AG09309 (cell line): ENCODE measurements at regions not wholly inside any gene's neighbourhood (a gene's known extent, or its start where the extent isn't known, plus 50 kb on each side); places are given as distances from the start of the nearest gene placed in this dataset.

Experiments
- DNase-seq: peaks from one replicate; pipeline ENCODE4 v3.0.0-alpha.2; 2010; ENCODE audit warnings: low read depth
- H3K4me3 ChIP-seq: 2 replicates; pipeline ENCODE4 v1.5.1; 2011; ENCODE audit warnings: mild to moderate bottlenecking, low read depth, low read length, moderate library complexity; ENCODE audit not compliant: control insufficient read depth
- TF ChIP-seq, protein P1 (sequence below): IDR thresholded peaks from 2 replicates; pipeline ENCODE4 v1.5.1; 2011; ENCODE audit warnings: mild to moderate bottlenecking, low read depth, low read length, inconsistent platforms; ENCODE audit not compliant: insufficient read depth, control insufficient read depth; ENCODE audit errors: missing control alignments

DNA sequence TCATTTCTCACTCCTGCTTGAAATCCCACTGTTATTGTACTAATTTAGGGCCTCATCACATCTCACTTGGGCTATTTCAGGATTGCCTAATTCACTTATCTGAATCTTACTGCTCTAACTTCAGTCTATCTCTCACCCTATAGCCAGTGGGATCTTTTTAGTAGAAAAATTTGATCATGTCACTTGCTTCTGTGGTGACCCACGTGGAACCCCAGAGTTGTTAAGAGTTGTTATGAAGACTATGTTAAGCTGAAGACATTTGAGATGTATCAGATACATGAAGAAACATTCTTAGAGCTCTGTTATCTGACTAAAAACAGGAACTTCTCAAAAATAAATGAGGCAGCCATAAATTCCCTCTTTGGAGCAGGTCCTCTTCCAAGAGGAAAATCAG is 1375.6 kb upstream of the TENM4 start:
- TF ChIP-seq, protein P1, sequence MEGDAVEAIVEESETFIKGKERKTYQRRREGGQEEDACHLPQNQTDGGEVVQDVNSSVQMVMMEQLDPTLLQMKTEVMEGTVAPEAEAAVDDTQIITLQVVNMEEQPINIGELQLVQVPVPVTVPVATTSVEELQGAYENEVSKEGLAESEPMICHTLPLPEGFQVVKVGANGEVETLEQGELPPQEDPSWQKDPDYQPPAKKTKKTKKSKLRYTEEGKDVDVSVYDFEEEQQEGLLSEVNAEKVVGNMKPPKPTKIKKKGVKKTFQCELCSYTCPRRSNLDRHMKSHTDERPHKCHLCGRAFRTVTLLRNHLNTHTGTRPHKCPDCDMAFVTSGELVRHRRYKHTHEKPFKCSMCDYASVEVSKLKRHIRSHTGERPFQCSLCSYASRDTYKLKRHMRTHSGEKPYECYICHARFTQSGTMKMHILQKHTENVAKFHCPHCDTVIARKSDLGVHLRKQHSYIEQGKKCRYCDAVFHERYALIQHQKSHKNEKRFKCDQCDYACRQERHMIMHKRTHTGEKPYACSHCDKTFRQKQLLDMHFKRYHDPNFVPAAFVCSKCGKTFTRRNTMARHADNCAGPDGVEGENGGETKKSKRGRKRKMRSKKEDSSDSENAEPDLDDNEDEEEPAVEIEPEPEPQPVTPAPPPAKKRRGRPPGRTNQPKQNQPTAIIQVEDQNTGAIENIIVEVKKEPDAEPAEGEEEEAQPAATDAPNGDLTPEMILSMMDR = no peak
- no peak for DNase-seq
- H3K4me3 ChIP-seq = no peak overlapping the region

DNA sequence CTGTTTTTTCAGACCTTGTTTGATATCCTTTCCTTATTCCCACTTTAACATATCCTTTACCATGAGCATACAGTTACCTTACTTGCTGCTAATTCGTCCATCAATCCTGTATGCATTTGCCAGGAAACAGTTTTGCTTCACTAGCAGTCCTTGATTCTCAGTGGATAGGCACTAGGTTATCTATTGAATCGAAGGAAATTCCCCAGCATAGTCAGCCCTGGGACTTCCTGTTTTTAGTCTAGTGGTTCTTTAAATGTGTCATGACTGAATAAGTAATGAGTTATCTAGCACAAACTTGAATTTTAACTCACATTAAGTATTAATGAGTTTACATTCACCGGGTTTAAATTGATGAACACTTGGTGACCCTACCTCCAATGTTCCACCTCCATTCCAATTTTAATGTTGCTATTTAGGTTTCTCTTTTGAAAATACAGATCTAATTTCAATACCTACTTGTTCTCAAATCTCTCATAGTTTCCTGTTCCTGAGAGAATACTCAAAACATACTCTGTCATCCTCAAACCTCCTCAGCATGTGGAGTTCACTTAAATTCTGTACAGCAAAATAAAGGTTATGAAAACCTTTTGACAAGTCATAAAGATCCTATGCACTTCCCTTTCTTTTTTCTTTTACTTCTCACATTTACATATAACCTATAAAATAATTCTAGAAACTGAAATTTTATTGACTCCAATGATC is 1375.1 kb upstream of the TENM4 start:
- TF ChIP-seq, protein P1 = no peak
- no peak overlapping the region for H3K4me3 ChIP-seq
- no peak for DNase-seq

DNA sequence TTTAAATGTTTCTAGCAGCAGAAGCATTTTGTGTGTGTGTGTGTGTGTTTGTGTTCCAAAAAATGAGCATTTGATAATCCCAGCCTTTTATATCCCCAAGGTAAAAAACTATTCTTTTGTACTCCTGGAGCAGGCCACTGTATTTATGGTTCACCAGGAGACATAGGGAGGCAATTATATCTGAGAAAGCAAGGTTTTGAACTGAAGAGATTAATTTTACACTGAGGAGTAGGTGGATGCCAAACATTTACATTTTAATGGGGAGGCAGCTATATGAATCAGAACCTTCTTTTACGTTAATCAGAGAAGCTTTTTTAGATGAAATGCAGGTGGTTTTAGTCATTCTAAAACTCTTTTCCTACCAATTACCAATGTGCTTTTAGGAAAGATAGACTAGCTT is 1374.0 kb upstream of the TENM4 start:
- DNase-seq = no peak
- TF ChIP-seq, protein P1 = no peak
- H3K4me3 ChIP-seq = no peak overlapping the region

DNA sequence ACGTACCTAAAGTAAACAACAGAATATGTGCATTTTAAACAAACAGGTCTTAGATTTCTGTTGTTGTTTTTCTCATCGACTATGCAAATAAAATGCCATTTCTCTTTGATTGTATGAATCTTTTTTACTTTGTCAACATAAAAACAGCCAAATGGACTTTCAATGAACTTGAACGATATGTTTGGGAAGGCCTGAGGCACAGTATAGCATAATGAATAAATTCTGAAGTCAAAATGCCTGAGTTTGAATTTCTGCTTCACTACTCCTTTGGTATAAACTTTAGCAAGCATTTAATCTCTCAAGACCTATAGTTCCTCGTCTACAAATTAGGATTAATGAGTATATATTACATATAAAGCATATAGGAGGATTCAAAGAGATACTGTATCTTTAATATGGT is 1369.9 kb upstream of the TENM4 start:
- DNase-seq = no peak
- TF ChIP-seq, protein P1 = no peak
- no peak overlapping the region for H3K4me3 ChIP-seq

DNA sequence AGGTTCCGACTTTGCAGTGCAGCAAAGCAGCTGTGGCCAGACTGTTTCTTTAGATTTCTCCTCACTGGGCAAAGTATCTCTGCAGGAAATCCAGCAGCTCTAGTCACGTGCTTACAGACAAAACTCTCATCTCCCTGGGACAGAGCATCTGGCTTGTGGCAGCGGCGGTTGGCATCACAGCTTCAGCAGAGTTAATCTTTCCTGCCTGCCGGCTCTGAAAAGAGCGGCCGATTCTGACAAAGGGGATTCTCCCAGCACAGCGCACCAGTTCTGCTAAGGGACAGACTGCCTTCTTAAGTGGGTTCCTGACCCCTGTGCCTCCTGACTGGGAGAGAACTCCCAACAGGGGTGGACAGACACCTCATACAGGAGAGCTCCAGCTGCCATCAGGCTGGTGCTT is 1357.3 kb upstream of the TENM4 start:
- no peak overlapping the region for H3K4me3 ChIP-seq
- TF ChIP-seq, protein P1 = no peak
- DNase-seq = no peak

DNA sequence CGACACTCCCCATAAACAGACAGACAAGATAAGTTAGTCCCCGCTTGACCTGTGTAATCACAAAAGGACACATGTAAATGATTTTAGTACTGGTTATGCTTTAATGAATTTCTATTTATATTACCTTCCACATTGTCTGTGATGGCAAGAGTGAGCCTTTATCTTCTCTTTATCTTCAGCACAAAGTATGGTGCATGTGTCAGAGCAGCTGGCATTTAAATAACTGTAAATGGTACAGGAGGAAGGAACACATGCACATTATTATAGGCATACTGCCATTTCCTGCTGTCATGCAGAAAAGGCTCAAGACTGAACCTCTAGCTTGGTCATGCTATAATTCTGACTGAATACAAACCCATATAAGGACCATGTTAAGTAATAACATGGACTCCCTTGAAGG is 1342.7 kb upstream of the TENM4 start:
- no peak for DNase-seq
- TF ChIP-seq, protein P1 = no peak
- no peak overlapping the region for H3K4me3 ChIP-seq
